ENCODE measurements at regions not wholly inside any gene's neighbourhood (a gene's known extent, or its start where the extent isn't known, plus 50 kb on each side); places are given as distances from the start of the nearest gene placed in this dataset.

DNA sequence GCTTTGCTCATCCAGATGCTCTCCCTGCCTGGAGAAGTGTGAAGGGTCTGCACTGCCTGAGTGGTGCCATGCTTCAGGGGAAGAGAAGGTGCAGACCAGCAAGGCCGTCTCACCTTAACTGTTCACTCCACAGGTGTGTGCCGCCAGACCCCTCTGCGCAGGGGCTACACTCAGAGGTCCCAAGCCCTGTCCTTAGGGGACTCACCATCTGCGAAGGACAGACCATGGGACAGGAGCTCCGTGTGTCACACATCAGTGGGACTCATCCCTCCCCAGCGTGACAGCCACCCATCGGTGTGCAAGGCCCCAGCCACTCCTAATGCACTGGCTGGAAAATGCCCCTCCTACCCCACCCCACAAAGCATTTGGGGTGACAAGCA is 142.9 kb downstream of the OLFM1 start:
- TF ChIP-seq REST (IDR thresholded peaks at IDR 0.05; ENCODE audit: borderline replicate concordance) (no peak), POLR2AphosphoS5 (IDR thresholded peaks at IDR 0.05) (no peak), EZH2 (IDR thresholded peaks at IDR 0.05; ENCODE audit: borderline replicate concordance, insufficient read depth, low read length, poor library complexity, severe bottlenecking) (no peak), RAD21 (conservative IDR thresholded peaks at IDR 0.05) (no peak)
- TF ChIP-seq, protein P1, sequence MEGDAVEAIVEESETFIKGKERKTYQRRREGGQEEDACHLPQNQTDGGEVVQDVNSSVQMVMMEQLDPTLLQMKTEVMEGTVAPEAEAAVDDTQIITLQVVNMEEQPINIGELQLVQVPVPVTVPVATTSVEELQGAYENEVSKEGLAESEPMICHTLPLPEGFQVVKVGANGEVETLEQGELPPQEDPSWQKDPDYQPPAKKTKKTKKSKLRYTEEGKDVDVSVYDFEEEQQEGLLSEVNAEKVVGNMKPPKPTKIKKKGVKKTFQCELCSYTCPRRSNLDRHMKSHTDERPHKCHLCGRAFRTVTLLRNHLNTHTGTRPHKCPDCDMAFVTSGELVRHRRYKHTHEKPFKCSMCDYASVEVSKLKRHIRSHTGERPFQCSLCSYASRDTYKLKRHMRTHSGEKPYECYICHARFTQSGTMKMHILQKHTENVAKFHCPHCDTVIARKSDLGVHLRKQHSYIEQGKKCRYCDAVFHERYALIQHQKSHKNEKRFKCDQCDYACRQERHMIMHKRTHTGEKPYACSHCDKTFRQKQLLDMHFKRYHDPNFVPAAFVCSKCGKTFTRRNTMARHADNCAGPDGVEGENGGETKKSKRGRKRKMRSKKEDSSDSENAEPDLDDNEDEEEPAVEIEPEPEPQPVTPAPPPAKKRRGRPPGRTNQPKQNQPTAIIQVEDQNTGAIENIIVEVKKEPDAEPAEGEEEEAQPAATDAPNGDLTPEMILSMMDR (IDR thresholded peaks at IDR 0.05; ENCODE audit: poor library complexity, severe bottlenecking), result no peak
